ENCODE measurements at regions not wholly inside any gene's neighbourhood (a gene's known extent, or its start where the extent isn't known, plus 50 kb on each side); places are given as distances from the start of the nearest gene placed in this dataset.
"Not testable (repeated sequence)": the region's sequence is repeated elsewhere in the genome, so short reads cannot be mapped to it uniquely, and the experiment has no call there.

DNA sequence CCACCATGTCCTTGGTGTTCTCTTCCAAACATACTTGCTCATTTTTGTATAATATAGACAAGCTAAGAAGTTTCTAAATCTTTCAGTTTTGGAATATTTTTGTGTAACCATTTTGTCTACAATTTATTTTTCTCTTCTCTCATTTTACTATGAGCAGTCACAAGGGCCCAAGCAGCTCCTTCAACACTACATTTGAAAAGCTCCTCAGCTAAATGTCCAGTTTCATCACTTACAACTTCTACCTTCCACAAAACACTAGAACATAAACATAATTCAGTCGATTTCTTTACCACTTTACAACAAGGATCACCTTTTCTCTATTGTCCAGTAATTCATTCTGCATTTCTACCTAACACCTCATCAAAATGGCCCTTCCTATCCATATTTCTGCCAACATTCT lies 554.4 kb downstream of the RAB28 start:
- no peak for DNase-seq

DNA sequence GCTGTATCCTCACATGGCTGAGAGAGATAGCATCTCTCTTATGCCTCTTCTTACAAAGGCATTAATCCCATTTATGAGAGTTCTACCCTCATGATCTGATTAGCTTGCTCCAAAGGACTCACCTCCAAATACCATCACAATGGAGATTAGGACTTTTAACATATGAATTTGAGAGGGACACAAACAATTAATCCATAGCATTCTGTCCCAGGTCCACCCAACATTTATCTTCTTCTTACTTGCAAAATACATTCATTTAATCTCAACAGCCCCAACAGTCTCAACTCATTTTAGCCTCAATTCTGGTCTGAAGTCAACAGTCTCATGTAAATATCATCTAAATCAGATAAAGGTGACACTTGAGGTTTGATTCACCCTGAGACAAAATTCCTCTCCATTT lies 555.4 kb downstream of the RAB28 start:
- no peak for DNase-seq

- DNase-seq = peak; percentile 16
Measured at GRCh38 chr4:12926189-12927066, 557.7 kb downstream of the RAB28 start.

DNA sequence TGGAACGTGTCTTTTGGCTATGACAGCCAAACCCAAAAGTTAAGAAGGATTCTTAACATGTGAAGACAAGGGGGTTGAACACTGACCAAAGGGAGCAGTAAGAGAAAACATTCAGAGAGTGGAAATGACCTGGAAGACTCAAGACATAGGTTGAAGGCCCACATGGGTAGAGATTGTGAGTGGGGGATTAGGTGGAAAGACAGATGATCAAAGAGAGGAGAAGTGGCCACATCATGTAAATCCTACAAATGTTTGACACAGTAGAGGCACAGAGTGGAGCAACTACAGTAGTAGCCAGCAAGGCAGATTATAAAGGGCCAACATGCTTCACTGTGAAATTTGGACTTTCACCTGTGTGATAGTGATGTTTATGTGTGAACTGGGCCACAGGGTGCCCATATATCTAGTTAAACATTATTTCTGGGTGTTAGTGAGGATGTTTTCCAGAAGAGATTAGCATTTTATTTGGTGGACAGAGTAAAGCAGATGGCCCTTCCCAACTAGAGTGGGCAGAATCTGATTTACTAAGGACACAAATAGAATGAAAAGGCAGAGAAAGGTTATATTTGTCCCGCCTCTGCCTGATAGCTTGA lies 559.3 kb downstream of the RAB28 start:
- DNase-seq = no peak

DNA sequence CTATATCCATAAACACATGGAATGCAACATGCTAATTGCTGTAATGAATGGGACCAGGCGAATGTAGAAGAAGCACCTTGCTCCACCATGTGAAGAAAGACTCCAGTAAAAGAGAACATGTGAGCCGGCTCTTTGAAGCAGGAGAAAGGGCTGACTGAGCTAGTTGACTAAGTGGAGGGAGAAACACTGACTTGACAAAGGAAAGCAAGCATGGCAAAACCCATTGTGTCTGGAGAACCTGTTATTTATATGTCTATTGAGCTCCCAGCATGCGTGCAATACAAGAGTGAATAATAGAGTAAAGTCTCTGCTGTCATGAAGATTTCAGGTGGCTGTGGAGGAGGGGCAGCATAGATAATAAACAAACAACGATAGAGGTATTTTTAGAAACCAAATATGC lies 559.9 kb downstream of the RAB28 start:
- DNase-seq = no peak

DNA sequence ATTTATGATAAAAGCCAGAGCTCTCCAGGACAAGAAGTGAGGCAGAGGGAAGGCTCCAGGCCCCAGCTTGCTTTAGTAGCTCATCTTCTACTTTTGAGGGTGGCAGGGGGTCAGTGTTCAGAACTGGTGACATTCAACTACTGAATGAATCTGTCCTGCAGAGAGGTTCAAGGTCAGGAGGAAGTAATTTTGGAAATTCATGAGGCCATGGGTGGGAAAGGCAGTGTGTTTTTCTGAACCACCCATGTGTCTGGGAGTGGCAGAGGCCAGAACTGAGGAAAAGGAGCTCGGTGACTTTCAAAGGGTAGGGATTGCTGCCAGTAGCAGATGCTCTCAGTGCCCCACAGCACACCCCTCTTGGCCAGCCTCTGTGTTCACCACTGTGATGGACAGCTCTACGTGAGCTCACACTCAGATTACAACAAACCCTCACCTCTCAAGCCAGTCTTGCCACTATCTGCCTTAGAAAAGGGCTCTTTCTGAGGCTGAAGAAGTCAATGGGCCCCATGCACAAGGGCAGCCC lies 571.2 kb downstream of the RAB28 start:
- no peak for DNase-seq

DNA sequence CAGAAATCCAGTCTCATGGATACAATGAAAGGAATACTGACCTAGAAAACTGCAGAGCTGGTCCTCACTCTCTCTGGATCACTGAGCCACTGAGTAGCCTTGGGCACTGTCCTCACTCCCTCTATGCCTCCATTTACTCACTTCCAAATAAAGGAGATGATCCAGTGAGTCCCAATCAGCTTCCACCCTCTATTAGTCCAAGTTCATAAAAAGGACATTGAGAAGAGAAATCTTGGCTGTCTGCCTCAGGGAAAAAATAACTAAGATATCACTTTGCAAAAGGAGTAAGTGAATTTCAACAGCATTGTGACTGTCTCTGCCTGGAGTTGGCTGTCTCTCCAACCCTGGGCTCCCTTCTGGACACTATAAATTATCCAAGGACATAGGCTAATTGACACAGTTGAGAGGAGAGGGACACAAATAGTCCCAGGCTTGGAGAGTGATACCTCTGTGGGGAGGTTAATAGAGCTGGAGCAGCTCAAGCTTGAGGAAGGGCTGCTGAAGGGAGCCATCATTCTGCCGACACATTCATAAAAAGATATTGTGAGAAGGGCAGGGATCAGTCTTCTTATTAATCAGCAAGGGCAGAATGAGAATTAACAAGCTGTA lies 572.3 kb downstream of the RAB28 start:
- no peak for DNase-seq

- DNase-seq = not testable (repeated sequence)
Measured at GRCh38 chr4:12903640-12904039, 580.5 kb downstream of the RAB28 start.

GRCh38 chr4:12902735-12903134 lies 581.4 kb downstream of the RAB28 start:
- no peak for DNase-seq

- DNase-seq = no peak
Measured at GRCh38 chr4:12897954-12898353, 586.2 kb downstream of the RAB28 start.

DNA sequence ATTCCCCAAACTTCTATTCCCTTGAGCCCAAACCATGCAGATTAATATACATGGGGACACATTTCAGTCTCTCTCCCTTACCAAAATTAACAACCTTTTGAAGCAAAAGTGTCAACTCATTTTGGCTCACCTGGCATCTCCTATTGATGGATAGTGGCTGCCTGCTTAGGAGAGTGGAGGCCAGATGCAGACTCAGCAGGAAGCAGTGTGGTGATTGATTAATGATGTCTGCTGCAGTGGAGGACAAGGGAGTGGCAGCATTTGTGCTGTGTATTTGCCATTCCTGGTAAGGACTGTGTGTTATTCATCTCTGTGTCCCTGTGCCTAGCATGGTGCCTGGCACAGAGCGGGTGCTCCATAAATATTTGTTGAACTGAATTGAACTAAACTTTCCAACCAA lies 590.1 kb downstream of the RAB28 start:
- no peak for DNase-seq

DNA sequence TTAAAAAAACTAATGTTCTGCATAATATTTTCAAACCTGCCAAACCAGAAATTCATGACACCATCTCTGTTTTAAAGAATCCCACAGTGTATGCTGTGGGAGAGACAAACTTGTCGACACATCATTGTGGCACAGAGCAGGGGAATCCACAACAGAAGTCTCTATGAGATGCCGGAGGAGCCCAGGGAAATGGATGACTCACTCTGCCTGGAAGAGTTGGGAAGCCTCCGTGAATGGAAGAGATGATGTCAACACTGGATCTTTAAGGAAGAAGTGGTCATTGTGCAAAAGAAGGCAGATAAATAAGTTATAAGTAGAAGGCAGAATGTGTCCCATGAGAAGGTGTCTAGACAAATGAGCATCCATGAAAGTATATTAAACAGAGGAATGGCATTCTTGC lies 595.1 kb downstream of the RAB28 start:
- no peak for DNase-seq

DNA sequence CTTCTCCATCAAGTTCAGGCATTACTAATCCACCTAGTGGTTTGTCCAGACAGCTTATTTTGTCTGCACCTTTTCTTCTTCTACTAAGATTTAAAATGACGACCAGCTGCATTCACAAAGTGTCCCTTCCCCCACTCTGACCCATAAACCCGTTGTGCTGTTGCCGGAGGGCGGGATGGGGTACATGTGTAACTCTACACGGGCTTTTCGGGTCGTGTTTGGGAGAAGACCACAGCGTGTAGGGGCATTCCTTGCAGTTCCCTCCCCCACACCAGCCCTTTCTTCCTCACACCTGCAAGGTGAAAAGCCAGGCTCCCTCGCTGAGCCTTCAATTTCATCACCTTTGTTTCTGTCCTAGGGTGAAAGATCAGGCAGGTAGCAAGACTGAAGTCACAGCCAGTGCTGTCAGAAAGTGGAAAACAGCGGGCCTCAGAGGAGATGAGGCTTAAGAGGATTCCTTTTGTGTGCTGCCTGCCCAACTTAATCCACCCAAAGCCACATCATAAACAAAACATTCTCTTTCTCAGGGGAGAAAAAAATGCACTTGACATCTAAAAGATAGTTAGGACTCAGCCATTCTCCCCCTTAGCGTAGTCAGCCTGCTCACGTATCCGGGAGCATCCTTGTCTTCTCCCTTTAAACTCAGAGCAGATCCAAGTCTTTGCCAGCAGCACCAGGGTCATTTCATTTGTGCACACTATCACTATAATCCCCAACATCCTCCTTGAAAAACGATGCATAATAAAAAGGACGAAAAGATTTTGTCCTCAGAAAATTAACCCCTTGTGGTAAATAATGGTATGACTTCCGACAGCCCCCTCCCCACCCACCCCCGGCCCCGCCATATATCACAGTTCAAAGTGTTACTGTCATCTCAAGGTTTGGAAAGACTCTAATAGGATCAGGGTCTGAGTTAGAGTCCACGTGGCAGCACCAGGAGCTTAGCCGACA lies 599.0 kb downstream of the RAB28 start:
- no peak for DNase-seq

GRCh38 chr4:12881945-12882584 lies 602.1 kb downstream of the RAB28 start:
- DNase-seq = no peak

- no peak for DNase-seq
Measured at GRCh38 chr4:12880844-12881243, 603.3 kb downstream of the RAB28 start.

- no peak for DNase-seq
Measured at GRCh38 chr4:12879496-12879895, 604.6 kb downstream of the RAB28 start.

GRCh38 chr4:12875640-12876243 lies 608.4 kb downstream of the RAB28 start:
- no peak for DNase-seq

DNA sequence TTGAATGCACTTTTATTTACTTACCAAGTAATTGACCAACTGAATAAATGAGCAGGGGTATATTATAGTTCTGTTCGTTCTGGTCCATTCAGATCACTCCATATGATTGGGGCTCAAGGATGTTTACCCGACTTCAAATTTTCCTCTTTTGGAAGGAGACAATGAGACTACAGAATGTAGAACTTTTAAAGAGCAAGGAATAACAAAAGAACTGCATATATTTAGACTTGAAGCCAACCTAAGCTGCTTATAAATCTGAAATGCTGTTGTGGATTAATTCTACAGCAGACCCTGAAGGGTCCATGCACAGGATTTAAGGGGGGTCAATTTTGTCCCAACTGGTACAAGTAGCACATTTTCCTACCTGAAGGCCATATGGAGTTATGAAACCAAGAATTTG lies 610.8 kb downstream of the RAB28 start:
- no peak for DNase-seq

DNA sequence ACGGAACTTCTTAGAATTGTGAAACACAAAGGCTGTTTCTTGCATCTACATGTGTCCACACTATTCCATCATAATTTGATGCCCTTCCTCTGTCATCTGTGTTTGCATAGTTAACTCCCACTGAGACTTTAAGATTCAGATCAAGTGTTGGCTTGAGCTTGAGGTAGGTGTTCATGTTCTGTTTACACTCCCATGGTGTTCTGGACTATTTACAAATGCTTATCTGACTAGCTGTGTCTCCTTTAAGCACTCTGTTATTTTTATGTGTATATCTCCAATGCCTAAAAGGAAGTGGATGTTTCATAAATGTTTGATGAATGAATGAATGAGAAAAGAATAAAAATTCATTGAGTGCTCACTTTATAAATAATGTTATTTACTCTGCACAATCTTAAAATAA lies 622.7 kb downstream of the RAB28 start:
- DNase-seq = no peak

DNA sequence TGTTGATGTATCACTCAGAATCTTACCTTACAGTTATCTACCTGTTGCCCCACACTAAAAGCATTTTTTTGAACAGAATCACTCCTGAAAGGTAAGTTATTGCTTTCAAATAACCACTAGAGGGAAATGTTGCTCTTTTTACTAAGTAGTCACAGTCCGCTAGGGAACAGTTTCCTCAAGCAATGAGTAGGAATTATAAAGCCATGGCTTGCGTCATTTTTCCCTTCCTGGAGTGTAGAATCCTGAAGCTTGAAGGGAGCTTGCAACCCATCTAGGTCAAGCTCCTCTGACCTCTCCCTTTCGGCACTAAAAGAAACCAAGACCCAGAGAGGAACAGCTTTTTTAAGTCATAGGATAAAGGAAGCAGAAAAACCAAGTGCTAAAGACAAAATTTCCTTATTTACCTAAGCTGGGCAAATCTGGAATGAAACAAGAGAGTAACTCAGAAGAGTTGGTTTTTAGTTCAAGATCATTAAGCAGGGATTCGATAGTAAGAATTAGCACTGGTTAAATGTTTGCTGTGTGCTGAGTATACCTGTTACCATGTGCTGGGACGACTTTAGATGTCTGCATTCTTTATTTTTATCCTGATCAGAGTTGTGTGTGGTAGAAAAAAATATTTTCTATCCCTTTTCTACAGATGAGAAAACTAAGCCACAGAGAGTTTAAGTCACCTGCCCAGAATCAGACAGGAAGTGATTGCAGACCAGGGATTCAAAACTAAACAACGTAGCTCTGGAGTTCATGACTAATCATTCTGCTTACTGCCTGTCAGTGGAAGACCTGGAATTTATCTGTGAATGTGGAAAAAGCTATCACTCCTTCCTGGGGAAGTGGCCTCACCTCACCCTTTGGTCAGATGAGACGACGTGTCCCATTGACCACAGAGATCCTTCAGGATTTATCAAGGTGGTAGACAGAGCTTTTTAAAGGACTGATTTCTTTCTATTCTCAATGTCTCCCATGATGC lies 631.5 kb downstream of the RAB28 start:
- peak; percentile 78 for DNase-seq

- DNase-seq = peak; percentile 58
Measured at GRCh38 chr4:12846368-12846767, 637.8 kb downstream of the RAB28 start.

Data from NCI-H146 (cell line).